ENCODE measurements at regions not wholly inside any gene's neighbourhood (a gene's known extent, or its start where the extent isn't known, plus 50 kb on each side); places are given as distances from the start of the nearest gene placed in this dataset.

DNA sequence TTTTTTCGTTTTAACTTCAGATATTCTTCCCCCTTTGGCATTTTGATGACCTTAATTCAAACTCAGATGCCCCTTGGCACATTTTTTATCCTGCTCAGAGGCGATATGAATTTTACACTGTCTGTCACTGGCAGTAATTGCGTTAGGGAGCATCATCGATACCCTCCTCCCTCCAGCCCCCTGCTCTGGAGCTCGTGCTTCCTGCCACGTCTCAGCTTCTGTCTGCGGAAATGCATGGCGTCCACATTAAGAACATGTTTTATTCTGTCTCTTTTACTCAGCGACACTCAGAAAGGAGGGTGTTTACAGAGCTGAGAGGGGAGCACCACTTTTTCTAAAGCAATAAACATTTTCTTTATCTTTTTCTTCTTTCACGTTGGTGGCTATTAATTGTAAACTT lies 254.2 kb downstream of the EBLN2 start:
- H3K27me3 ChIP-seq (ENCODE audit: control insufficient read depth, insufficient read depth, low read length) = peaks cover 2% of the 10 kb centered on the region; the same call in 1 of the 2 replicates
- no peak overlapping the region for H4K91ac ChIP-seq (ENCODE audit: insufficient read depth, low read depth, low read length)
- H4K5ac ChIP-seq (ENCODE audit: low read depth, low read length) = no peak overlapping the region
- no peak overlapping the region for H3K9ac ChIP-seq (ENCODE audit: low read depth, low read length)
- H3K4me2 ChIP-seq (ENCODE audit: low read depth, low read length) = no peak overlapping the region; the same call in 1 of the 2 replicates
- H2AK9ac ChIP-seq (replicated peaks; ENCODE audit: low read depth, low read length, poor library complexity) = no peak overlapping the region
- H4K20me1 ChIP-seq (ENCODE audit: insufficient read depth, low read length) = no peaks in the 10 kb centered on the region
- H3K56ac ChIP-seq (ENCODE audit: extremely low read depth, insufficient read depth, low read length) = no peak overlapping the region
- ChIA-PET CTCF (interaction anchor here (0.7 kb wide), 1 partner anchor 170 kb away, joined by 5 read pairs; no protein-coding TSS in a partner anchor), POLR2A (ENCODE audit: unreplicated experiment) (no interaction called here)
- H3K9me3 ChIP-seq (ENCODE audit: control insufficient read depth, insufficient read depth, low read length) = no peaks in the 10 kb centered on the region
- H4K8ac ChIP-seq (ENCODE audit: low read depth in 2 of 2, low read length in 2 of 2) = no peak overlapping the region
- no peak overlapping the region for H2BK120ac ChIP-seq (ENCODE audit: low read depth, low read length)
- no peak for DNase-seq
- no peaks in the 10 kb centered on the region for H3K4me1 ChIP-seq (ENCODE audit: control insufficient read depth, insufficient read depth, low read length)
- no peak overlapping the region for H2AFZ ChIP-seq (replicated peaks; ENCODE audit: low read length, poor library complexity)
- H2AK5ac ChIP-seq (ENCODE audit: low read depth, low read length) = no peak overlapping the region
- H3K36me3 ChIP-seq (ENCODE audit: control insufficient read depth, insufficient read depth, low read length) = no peaks in the 10 kb centered on the region
- H3K27ac ChIP-seq (ENCODE audit: insufficient read depth, low read length) = no peak overlapping the region
- BruUV-seq (replicated peaks) = no TSS peak
- H3K4ac ChIP-seq (ENCODE audit: low read depth, low read length) = no peak overlapping the region
- dilution Hi-C loops (cut with HindIII; ENCODE audit: low sequenced_read_pairs, unreplicated experiment) (no loop called here), in situ Hi-C loops (cut with MboI; ENCODE audit: low sequenced_read_pairs) (no loop called here), intact Hi-C loops (cut with micrococcal nuclease) (no loop called here)
- no peak overlapping the region for H3K23ac ChIP-seq (ENCODE audit: low read depth, low read length)
- no peak overlapping the region for H2BK5ac ChIP-seq (ENCODE audit: low read depth, low read length, poor library complexity, severe bottlenecking)
- no peaks in the 10 kb centered on the region for H3K9me1 ChIP-seq (ENCODE audit: insufficient read depth, low read length)
- no peak overlapping the region for H2BK20ac ChIP-seq (ENCODE audit: low read depth, low read length)
- no peak overlapping the region for H2BK15ac ChIP-seq (ENCODE audit: low read depth, low read length)
- ATAC-seq (ENCODE audit: low read depth) = no peak
- TF ChIP-seq CEBPB (IDR thresholded peaks at IDR 0.05; ENCODE audit: low read depth, low read length) (no peak), SMC3 (IDR thresholded peaks at IDR 0.05; ENCODE audit: low read depth, low read length) (no peak), MAFK (IDR thresholded peaks at IDR 0.05; ENCODE audit: low read depth, low read length) (no peak), CHD1 (IDR thresholded peaks at IDR 0.05; ENCODE audit: low read depth, low read length) (no peak), RAD21 (IDR thresholded peaks at IDR 0.05; ENCODE audit: low read length) (no peak), MAZ (IDR thresholded peaks at IDR 0.05; ENCODE audit: borderline replicate concordance, low read depth, low read length) (no peak), FOS (IDR thresholded peaks at IDR 0.05; ENCODE audit: low read depth, low read length) (no peak), MXI1 (IDR thresholded peaks at IDR 0.05; ENCODE audit: borderline replicate concordance, low read depth, low read length) (no peak), NFE2L2 (IDR thresholded peaks at IDR 0.05; ENCODE audit: low read depth, low read length) (no peak), BHLHE40 (IDR thresholded peaks at IDR 0.05; ENCODE audit: low read depth, low read length) (no peak), RCOR1 (IDR thresholded peaks at IDR 0.05; ENCODE audit: insufficient replicate concordance, low read length) (no peak), RFX5 (IDR thresholded peaks at IDR 0.05; ENCODE audit: low read depth, low read length) (no peak), POLR2A (IDR thresholded peaks at IDR 0.05; ENCODE audit: low read depth, low read length) (no peak)
- TF ChIP-seq, protein P1, sequence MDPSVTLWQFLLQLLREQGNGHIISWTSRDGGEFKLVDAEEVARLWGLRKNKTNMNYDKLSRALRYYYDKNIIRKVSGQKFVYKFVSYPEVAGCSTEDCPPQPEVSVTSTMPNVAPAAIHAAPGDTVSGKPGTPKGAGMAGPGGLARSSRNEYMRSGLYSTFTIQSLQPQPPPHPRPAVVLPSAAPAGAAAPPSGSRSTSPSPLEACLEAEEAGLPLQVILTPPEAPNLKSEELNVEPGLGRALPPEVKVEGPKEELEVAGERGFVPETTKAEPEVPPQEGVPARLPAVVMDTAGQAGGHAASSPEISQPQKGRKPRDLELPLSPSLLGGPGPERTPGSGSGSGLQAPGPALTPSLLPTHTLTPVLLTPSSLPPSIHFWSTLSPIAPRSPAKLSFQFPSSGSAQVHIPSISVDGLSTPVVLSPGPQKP (IDR thresholded peaks at IDR 0.05; ENCODE audit: borderline replicate concordance, low read depth, low read length) = no peak
- TF ChIP-seq, protein P2, sequence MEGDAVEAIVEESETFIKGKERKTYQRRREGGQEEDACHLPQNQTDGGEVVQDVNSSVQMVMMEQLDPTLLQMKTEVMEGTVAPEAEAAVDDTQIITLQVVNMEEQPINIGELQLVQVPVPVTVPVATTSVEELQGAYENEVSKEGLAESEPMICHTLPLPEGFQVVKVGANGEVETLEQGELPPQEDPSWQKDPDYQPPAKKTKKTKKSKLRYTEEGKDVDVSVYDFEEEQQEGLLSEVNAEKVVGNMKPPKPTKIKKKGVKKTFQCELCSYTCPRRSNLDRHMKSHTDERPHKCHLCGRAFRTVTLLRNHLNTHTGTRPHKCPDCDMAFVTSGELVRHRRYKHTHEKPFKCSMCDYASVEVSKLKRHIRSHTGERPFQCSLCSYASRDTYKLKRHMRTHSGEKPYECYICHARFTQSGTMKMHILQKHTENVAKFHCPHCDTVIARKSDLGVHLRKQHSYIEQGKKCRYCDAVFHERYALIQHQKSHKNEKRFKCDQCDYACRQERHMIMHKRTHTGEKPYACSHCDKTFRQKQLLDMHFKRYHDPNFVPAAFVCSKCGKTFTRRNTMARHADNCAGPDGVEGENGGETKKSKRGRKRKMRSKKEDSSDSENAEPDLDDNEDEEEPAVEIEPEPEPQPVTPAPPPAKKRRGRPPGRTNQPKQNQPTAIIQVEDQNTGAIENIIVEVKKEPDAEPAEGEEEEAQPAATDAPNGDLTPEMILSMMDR (conservative IDR thresholded peaks at IDR 0.05; ENCODE audit: low read depth, low read length) = no peak
- TF ChIP-seq, protein P3, sequence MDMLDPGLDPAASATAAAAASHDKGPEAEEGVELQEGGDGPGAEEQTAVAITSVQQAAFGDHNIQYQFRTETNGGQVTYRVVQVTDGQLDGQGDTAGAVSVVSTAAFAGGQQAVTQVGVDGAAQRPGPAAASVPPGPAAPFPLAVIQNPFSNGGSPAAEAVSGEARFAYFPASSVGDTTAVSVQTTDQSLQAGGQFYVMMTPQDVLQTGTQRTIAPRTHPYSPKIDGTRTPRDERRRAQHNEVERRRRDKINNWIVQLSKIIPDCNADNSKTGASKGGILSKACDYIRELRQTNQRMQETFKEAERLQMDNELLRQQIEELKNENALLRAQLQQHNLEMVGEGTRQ (IDR thresholded peaks at IDR 0.05; ENCODE audit: low read depth, low read length) = no peak
- no peak overlapping the region for H3K18ac ChIP-seq (ENCODE audit: low read depth, low read length)
- H3K4me3 ChIP-seq (ENCODE audit: insufficient read depth, low read depth, low read length) = no peak overlapping the region
- H3K79me1 ChIP-seq (ENCODE audit: low read depth in 1 of 2, low read length in 2 of 2) = no peaks in the 10 kb centered on the region
- H3K14ac ChIP-seq (replicated peaks; ENCODE audit: low read depth, low read length) = no peak overlapping the region
- WGBS, 2 experiments (ENCODE audit: extremely low coverage in 2 of 2, insufficient read length in 1 of 2) = 0% methylated on average over 1 of the region's 10 CpGs; no CpG with 5 or more reads in 1 of the 2 experiments
